ENCODE measurements at regions not wholly inside any gene's neighbourhood (a gene's known extent, or its start where the extent isn't known, plus 50 kb on each side); places are given as distances from the start of the nearest gene placed in this dataset.

GRCh38 chr1:54474310-54475251 lies 68.4 kb upstream of the SSBP3 start:
- TF ChIP-seq CTCF (conservative IDR thresholded peaks at IDR 0.05 in 1 of 2, IDR thresholded peaks at IDR 0.05 in 1 of 2; ENCODE audit: low read depth in 1 of 2, low read length in 2 of 2) (no peak), EZH2 (IDR thresholded peaks at IDR 0.05; ENCODE audit: low read length, missing control alignments) (peak; percentile 70)
